Neuronal stem cell (in vitro differentiated cells): ENCODE measurements at regions not wholly inside any gene's neighbourhood (a gene's known extent, or its start where the extent isn't known, plus 50 kb on each side); places are given as distances from the start of the nearest gene placed in this dataset.
A peak's percentile ranks its signal among the peaks of the same experiment; 100 is the strongest.
"Not testable (repeated sequence)": the region's sequence is repeated elsewhere in the genome, so short reads cannot be mapped to it uniquely, and the experiment has no call there.

Experiments used
- DNase-seq: peaks from one replicate; pipeline ENCODE4 v3.0.0-alpha.2; 2013; ENCODE audit warnings: low spot score
- H2AFZ ChIP-seq: one replicate; pipeline ENCODE4 v1.6.1; 2013; ENCODE audit warnings: mild to moderate bottlenecking, low read length, inconsistent platforms
- H2AK5ac ChIP-seq: 2 replicates; pipeline ENCODE4 v1.6.1; 2013; ENCODE audit warnings: low read depth, mild to moderate bottlenecking, inconsistent platforms, low read length, moderate library complexity, mixed read lengths
- H2BK120ac ChIP-seq: 2 replicates; pipeline ENCODE4 v1.6.1; 2013; ENCODE audit warnings: low read depth, mild to moderate bottlenecking, inconsistent platforms, low read length, moderate library complexity, mixed read lengths
- H2BK12ac ChIP-seq: one replicate; pipeline ENCODE4 v1.6.1; 2013; ENCODE audit warnings: low read length, inconsistent platforms
- H2BK15ac ChIP-seq: 2 replicates; pipeline ENCODE4 v1.6.1; 2013; ENCODE audit warnings: mild to moderate bottlenecking, low read length, inconsistent platforms, mixed read lengths
- H2BK5ac ChIP-seq: one replicate; pipeline ENCODE4 v1.6.1; 2013; ENCODE audit warnings: inconsistent platforms, mild to moderate bottlenecking, low read length, moderate library complexity
- H3K14ac ChIP-seq: one replicate; pipeline ENCODE4 v1.6.1; 2013; ENCODE audit warnings: low read length, inconsistent platforms
- H3K18ac ChIP-seq: 2 replicates; pipeline ENCODE4 v1.6.1; 2013; ENCODE audit warnings: low read length, inconsistent platforms
- H3K23ac ChIP-seq: 2 replicates; pipeline ENCODE4 v1.6.1; 2013; ENCODE audit warnings: low read depth, mild to moderate bottlenecking, mixed read lengths, low read length, inconsistent platforms; ENCODE audit not compliant: poor library complexity
- H3K27ac ChIP-seq: replicated peaks from 3 replicates; pipeline ENCODE4 v1.5.1; 2013; ENCODE audit warnings: low read length, inconsistent platforms
- H3K27me3 ChIP-seq, 3 experiments: 2 replicates each; pipeline ENCODE4 v1.6.1; 2013; ENCODE audit warnings: low read length in 3 of 3, mild to moderate bottlenecking in 2 of 3, inconsistent platforms in 1 of 3, low read depth in 1 of 3, mixed read lengths in 1 of 3, moderate library complexity in 1 of 3; ENCODE audit not compliant: control insufficient read depth in 3 of 3, insufficient read depth in 3 of 3
- H3K36me3 ChIP-seq, 2 donors: replicated peaks in 1 of 2; 2 replicates each; pipeline ENCODE4 v1.6.1; 2013; ENCODE audit warnings: low read length in 2 of 2; ENCODE audit not compliant: control insufficient read depth in 2 of 2, insufficient read depth in 2 of 2
- H3K4ac ChIP-seq: 2 replicates; pipeline ENCODE4 v1.6.1; 2013; ENCODE audit warnings: inconsistent platforms, mild to moderate bottlenecking, low read length, moderate library complexity
- H3K4me1 ChIP-seq, 2 donors: 1 replicate in 1 of 2; 2 replicates in 1 of 2; pipeline ENCODE4 v1.6.1; 2013; ENCODE audit warnings: low read length in 2 of 2, low read depth in 1 of 2; ENCODE audit not compliant: control insufficient read depth in 2 of 2, insufficient read depth in 1 of 2
- H3K4me2 ChIP-seq: one replicate; pipeline ENCODE4 v1.6.1; 2013; ENCODE audit warnings: mild to moderate bottlenecking, low read length, inconsistent platforms; ENCODE audit not compliant: insufficient read depth, poor library complexity, severe bottlenecking
- H3K4me3 ChIP-seq, 2 donors: 2 replicates each; pipeline ENCODE4 v1.5.1; 2013; ENCODE audit warnings: low read length in 2 of 2, mild to moderate bottlenecking in 2 of 2, inconsistent platforms in 1 of 2, moderate library complexity in 1 of 2
- H3K79me1 ChIP-seq: one replicate; pipeline ENCODE4 v1.6.1; 2013; ENCODE audit warnings: low read depth, mild to moderate bottlenecking, inconsistent platforms, low read length, moderate library complexity
- H3K9ac ChIP-seq: one replicate; pipeline ENCODE4 v1.6.1; 2013; ENCODE audit warnings: mild to moderate bottlenecking, low read depth, low read length, inconsistent platforms; ENCODE audit not compliant: poor library complexity
- H3K9me3 ChIP-seq, 2 donors: replicated peaks in 1 of 2; 2 replicates each; pipeline versions ENCODE3 to v1.6.1; 2013; ENCODE audit warnings: low read length in 2 of 2, mild to moderate bottlenecking in 2 of 2, inconsistent platforms in 1 of 2, low read depth in 1 of 2, mixed read lengths in 1 of 2, moderate library complexity in 1 of 2; ENCODE audit not compliant: control insufficient read depth in 2 of 2, insufficient read depth in 1 of 2
- H4K8ac ChIP-seq: one replicate; pipeline ENCODE4 v1.6.1; 2013; ENCODE audit warnings: low read depth, mild to moderate bottlenecking, inconsistent platforms, low read length, moderate library complexity
- H4K91ac ChIP-seq: one replicate; pipeline ENCODE4 v1.6.1; 2013; ENCODE audit warnings: low read length, low read depth, mild to moderate bottlenecking, inconsistent platforms; ENCODE audit not compliant: poor library complexity
- WGBS, 2 donors: extraction: QIAGEN DNeasy Blood & Tissue Kit; methylation state at CpG; one replicate each; pipeline ENCODE4 v1.1.7; 2013; ENCODE audit warnings: missing lambda C conversion rate in 2 of 2, mixed read lengths in 1 of 2; ENCODE audit not compliant: insufficient read length in 2 of 2, insufficient replicate concordance in 1 of 2; ENCODE audit errors: extremely low coverage in 2 of 2; 5-methylcytosine and 5-hydroxymethylcytosine counted together

DNA sequence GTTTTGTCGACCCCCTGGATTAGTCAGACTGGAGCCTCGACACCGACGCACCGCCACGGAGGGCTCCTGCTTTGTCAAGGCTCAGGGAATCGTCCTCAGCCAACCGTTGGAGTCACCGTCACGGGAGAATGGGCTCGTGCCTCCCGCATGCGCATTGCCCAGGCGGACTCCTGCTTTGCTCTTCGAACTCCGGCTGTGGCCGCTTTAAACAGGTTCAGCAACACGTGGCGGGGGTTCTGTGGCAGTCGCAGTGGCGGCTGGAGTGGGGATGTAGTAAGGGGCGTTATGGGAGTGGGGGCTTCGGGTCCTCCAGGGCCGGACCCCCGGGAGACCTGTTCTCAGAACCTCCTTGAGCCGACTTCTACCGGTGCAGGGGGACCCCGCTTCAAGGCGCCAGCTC, 554.7 kb upstream of the ZNF337 start:
- not testable (repeated sequence) for H2BK120ac ChIP-seq, H3K27me3 ChIP-seq, DNase-seq, H3K4ac ChIP-seq, H4K8ac ChIP-seq, H2AK5ac ChIP-seq, H2AFZ ChIP-seq, H4K91ac ChIP-seq, H3K9ac ChIP-seq, H3K36me3 ChIP-seq, H3K27ac ChIP-seq, H3K23ac ChIP-seq, H3K79me1 ChIP-seq, H3K18ac ChIP-seq, H3K4me3 ChIP-seq, H3K4me1 ChIP-seq, H2BK5ac ChIP-seq, H3K4me2 ChIP-seq, H2BK15ac ChIP-seq, H3K14ac ChIP-seq, H3K9me3 ChIP-seq, H2BK12ac ChIP-seq
- WGBS, 2 donors, result no CpG with 5 or more reads among the region's 29 CpGs

DNA sequence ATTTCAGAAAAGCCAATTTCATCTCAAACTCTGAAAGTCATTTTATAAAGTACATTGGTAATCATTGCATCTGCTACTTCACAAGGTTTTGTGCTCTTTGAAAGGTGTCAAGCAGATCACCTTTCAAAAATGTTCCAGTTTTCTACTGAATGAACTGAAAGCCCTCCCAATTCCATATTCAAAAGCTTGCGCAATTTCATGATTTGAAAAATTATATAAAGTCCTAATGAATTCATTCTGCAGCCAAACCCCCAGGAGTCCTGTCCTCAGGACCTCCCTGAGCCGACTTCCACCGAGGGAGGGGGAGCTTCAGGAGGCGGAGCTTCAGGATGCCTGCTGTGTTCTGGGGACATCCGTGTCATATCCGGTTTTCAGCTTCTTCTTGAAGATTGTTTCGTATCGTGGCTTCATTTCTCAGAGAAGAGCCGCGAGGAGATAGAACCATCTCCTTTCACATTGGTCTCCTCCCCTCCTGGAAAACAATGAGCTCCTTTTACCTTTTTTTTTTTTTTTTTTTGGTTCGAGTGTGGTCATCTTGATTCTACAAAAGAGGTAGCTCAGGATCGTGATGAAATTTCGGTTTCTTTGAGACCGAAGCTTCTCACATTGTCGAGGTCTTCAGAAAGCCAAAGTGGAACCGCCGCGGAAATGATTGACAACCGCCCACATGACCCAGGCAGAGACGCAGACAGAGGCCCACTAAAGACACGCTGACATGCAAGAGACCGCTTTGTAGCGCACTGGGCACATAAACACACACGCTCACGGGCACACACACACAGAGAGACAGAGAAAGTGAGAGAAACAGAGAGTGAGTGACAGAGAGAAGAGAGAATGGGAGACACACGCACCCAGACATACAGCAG, 553.8 kb upstream of the ZNF337 start:
- not testable (repeated sequence) for H2BK5ac ChIP-seq, H3K4me2 ChIP-seq, H2BK15ac ChIP-seq, H2BK12ac ChIP-seq, H3K4ac ChIP-seq, H3K27ac ChIP-seq, H3K27me3 ChIP-seq, H3K9ac ChIP-seq, H4K8ac ChIP-seq, H4K91ac ChIP-seq, H2AFZ ChIP-seq, H2BK120ac ChIP-seq, H3K4me1 ChIP-seq, H2AK5ac ChIP-seq, H3K36me3 ChIP-seq, H3K9me3 ChIP-seq, DNase-seq, H3K4me3 ChIP-seq, H3K79me1 ChIP-seq, H3K23ac ChIP-seq, H3K18ac ChIP-seq
- no CpG with 5 or more reads among the region's 26 CpGs for WGBS, 2 donors
- peak overlapping the region; percentile 38 for H3K14ac ChIP-seq

DNA sequence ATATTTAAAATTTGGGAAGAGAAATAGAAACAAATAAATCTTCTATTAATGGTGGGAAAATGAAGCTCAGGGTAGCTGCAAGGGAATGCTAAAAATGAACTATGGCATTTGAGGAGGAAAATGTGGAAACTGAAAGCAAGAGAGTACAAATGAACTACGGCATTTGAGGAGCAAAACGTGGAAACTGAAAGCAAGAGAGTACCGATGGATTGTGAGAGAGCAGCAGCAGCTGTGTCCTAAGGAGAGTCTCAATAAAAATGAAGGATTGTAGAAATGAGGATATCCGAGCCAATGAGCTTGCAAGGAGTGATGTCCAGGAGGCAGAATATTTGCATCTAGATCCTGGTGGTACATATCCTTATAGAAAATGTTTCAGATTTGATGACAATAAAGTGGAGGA, 547.1 kb upstream of the ZNF337 start:
- no peak overlapping the region for H2BK12ac ChIP-seq
- no peak overlapping the region for H2AFZ ChIP-seq
- no peak overlapping the region for H3K4ac ChIP-seq
- H2AK5ac ChIP-seq, result no peak overlapping the region
- H3K27ac ChIP-seq, result no peak overlapping the region
- no peak overlapping the region for H3K9ac ChIP-seq
- no peaks in the 10 kb centered on the region for H3K9me3 ChIP-seq
- H3K23ac ChIP-seq, result no peak overlapping the region
- H3K4me1 ChIP-seq, result no peaks in the 10 kb centered on the region
- no peak overlapping the region for H2BK120ac ChIP-seq
- DNase-seq, result no peak
- H4K91ac ChIP-seq, result no peak overlapping the region
- no peak overlapping the region for H2BK15ac ChIP-seq
- no peaks in the 10 kb centered on the region for H3K79me1 ChIP-seq
- H2BK5ac ChIP-seq, result no peak overlapping the region
- no peaks in the 10 kb centered on the region for H3K27me3 ChIP-seq
- H3K36me3 ChIP-seq, result no peaks in the 10 kb centered on the region
- H3K4me3 ChIP-seq, result no peak overlapping the region
- no peak overlapping the region for H3K18ac ChIP-seq
- no peak overlapping the region for H3K4me2 ChIP-seq
- H3K14ac ChIP-seq, result no peak overlapping the region
- no peak overlapping the region for H4K8ac ChIP-seq
- no CpG with 5 or more reads among the region's 4 CpGs for WGBS, 2 donors

DNA sequence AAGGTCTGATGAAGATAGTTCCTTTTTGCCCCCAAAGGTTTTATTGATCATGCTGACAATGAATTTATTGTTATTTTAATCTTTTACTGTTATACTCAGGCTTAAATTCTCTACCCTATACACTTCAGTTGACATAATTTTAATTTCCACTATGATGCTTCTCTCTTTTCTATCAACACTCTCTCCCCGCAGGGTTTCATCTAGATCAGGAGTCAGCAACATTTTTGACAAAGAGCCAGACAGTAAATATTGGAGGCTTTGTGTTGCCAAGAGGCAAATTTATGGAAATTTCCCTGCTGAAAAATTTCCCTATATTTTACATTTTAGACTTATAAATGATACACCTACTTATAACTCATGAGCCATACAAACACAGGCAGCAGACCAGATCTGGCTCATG, 524.0 kb upstream of the ZNF337 start:
- H3K27me3 ChIP-seq, H2BK5ac ChIP-seq, H3K18ac ChIP-seq, H3K9me3 ChIP-seq, H3K23ac ChIP-seq, H3K4me3 ChIP-seq, DNase-seq, H3K14ac ChIP-seq, H2AFZ ChIP-seq, H3K9ac ChIP-seq, H3K4me2 ChIP-seq, H3K27ac ChIP-seq, H3K79me1 ChIP-seq, H2BK15ac ChIP-seq, H4K91ac ChIP-seq, H2AK5ac ChIP-seq, H2BK12ac ChIP-seq, H2BK120ac ChIP-seq, H3K4me1 ChIP-seq, H3K4ac ChIP-seq, H3K36me3 ChIP-seq, H4K8ac ChIP-seq: not testable (repeated sequence)
- no CpG with 5 or more reads among the region's 1 CpG for WGBS, 2 donors
